Lower lobe of right lung (tissue), 2 donors: ENCODE measurements at regions not wholly inside any gene's neighbourhood (a gene's known extent, or its start where the extent isn't known, plus 50 kb on each side); places are given as distances from the start of the nearest gene placed in this dataset.

Experiments used
- ATAC-seq, 2 donors: fragments of 200-7000 bp; cut with Tn5 transposase; one replicate each; pipeline ENCODE4 v1.9.1; 2020 to 2022; ENCODE audit warnings: mild to moderate bottlenecking in 2 of 2, moderate library complexity in 2 of 2
- DNase-seq: peaks from one replicate; pipeline ENCODE4 v3.0.0-alpha.2; 2020
- H3K27ac ChIP-seq: fragments of 200-600 bp; one replicate; pipeline ENCODE4 v1.8.0; 2022
- H3K27me3 ChIP-seq: fragments of 200-600 bp; one replicate; pipeline ENCODE4 v1.8.0; 2022; ENCODE audit warnings: low read depth
- H3K36me3 ChIP-seq: fragments of 200-600 bp; one replicate; pipeline ENCODE4 v1.8.0; 2022; ENCODE audit warnings: mild to moderate bottlenecking
- H3K4me1 ChIP-seq: fragments of 200-600 bp; one replicate; pipeline ENCODE4 v1.8.0; 2022
- H3K4me3 ChIP-seq: fragments of 200-600 bp; one replicate; pipeline ENCODE4 v1.8.0; 2022; ENCODE audit warnings: mild to moderate bottlenecking
- H3K9me3 ChIP-seq: fragments of 200-600 bp; one replicate; pipeline ENCODE4 v1.8.0; 2022
- intact Hi-C: fragments of 100-400 bp; cut with DNase I; formaldehyde crosslinking; loops from one replicate; pipeline ENCODE4 v1.11.0; 2022
- TF ChIP-seq, protein P1 (sequence below): fragments of 200-600 bp; IDR thresholded peaks from one replicate; pipeline ENCODE4 v1.8.0; 2022; ENCODE audit warnings: antibody characterized with exemption, mild to moderate bottlenecking
- donor health status: DM: no; HTN: yes; CAD: no; lungs with severe emphysema.

DNA sequence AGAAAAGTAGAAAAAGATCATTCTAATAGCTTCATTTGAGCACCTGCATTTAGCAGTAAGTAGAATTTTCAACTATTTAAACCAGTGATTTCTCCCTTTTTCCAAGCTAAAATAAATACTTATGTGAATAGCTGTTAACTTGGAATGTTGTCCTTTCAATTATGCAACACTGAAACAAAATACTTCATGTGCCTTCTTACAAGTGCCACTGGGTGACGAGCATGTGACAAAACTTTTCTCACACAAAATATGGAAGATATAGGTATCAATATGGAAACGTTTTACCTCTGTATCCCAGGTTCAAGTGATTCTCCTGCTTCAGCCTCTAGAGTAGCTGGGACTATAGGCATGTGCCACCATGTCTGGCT is 708.3 kb downstream of the STIM2 start:
- ATAC-seq (peak in 1 of 2 donors; percentile 71), DNase-seq (no peak)
- Histone ChIP-seq H3K4me3 (no peak overlapping the region), H3K27me3 (no peaks in the 10 kb centered on the region), H3K27ac (no peak overlapping the region), H3K36me3 (no peaks in the 10 kb centered on the region), H3K9me3 (no peaks in the 10 kb centered on the region), H3K4me1 (no peaks in the 10 kb centered on the region)
- intact Hi-C loops = no loop called here
- TF ChIP-seq, protein P1, sequence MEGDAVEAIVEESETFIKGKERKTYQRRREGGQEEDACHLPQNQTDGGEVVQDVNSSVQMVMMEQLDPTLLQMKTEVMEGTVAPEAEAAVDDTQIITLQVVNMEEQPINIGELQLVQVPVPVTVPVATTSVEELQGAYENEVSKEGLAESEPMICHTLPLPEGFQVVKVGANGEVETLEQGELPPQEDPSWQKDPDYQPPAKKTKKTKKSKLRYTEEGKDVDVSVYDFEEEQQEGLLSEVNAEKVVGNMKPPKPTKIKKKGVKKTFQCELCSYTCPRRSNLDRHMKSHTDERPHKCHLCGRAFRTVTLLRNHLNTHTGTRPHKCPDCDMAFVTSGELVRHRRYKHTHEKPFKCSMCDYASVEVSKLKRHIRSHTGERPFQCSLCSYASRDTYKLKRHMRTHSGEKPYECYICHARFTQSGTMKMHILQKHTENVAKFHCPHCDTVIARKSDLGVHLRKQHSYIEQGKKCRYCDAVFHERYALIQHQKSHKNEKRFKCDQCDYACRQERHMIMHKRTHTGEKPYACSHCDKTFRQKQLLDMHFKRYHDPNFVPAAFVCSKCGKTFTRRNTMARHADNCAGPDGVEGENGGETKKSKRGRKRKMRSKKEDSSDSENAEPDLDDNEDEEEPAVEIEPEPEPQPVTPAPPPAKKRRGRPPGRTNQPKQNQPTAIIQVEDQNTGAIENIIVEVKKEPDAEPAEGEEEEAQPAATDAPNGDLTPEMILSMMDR = no peak

DNA sequence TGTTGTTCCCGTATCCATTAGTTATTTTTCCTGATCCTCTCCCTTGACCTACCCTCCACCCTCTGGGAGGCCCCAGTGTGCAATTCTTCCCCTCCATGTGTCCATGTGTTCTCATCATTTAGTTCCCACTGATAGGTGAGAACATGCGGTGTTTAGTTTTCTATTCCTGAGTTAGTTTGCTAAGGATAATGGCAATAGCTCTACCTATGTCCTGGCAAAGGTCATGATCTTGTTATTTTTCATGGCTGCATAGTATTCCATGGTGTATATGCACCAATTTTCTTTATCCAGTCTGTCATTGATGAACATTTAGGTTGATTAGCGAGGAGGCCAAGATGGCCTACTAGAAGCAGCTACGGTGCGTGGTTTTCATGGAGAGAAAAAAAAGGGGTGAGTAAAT is 714.1 kb downstream of the STIM2 start:
- ATAC-seq = no peak

DNA sequence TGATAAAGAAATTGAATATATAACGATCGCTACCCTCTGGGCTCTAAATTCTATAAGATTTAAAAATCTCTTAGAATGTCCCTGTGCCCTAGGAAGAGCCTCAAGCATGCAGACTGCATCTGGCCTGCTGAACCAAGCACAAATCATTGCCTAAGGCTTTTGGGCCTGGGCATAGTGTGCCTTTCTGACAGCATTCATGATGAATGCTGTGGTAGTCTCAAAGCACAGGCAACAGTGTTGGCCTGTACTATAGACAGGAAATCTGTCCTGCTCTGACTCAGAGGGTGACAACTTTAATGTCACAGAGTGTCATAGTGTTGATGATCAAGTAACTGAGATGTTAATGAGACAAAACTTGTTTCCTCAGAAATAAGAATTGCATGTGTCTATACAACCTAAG is 717.3 kb downstream of the STIM2 start:
- intact Hi-C loops = no loop called here
- no peaks in the 10 kb centered on the region for H3K36me3 ChIP-seq
- H3K4me3 ChIP-seq = no peak overlapping the region
- DNase-seq = no peak
- ATAC-seq = no peak
- TF ChIP-seq, protein P1 = no peak
- no peaks in the 10 kb centered on the region for H3K9me3 ChIP-seq
- H3K27me3 ChIP-seq = no peaks in the 10 kb centered on the region
- H3K27ac ChIP-seq = no peak overlapping the region
- no peaks in the 10 kb centered on the region for H3K4me1 ChIP-seq

More for the DNA sequence above, 714.1 kb downstream of the STIM2 start:
- intact Hi-C loops = no loop called here
- Histone ChIP-seq H3K36me3 (no peaks in the 10 kb centered on the region), H3K4me3 (no peak overlapping the region), H3K9me3 (no peaks in the 10 kb centered on the region), H3K4me1 (no peaks in the 10 kb centered on the region), H3K27me3 (no peaks in the 10 kb centered on the region), H3K27ac (no peak overlapping the region)
- DNase-seq = no peak
- TF ChIP-seq, protein P1 = no peak

DNA sequence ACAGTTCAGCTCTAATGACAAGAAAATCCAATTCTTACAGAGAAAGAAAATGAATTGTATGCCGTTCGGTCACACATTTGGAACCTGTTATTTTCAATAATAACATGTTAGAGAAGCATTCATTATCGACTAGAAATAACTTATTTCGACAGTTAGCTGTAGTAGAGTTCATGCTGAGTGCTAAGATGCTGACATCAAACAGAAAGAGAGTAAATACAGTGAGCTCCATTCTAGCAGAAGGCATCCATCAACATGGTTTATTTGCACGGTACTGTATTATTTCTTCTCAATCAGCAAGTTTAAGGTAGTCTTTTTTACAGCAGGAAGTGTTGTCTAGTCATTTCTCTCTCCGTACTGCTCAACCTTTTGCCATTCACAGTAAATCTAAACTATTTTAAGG is 732.1 kb downstream of the STIM2 start:
- Histone ChIP-seq H3K36me3 (no peaks in the 10 kb centered on the region), H3K4me3 (no peak overlapping the region), H3K27me3 (no peaks in the 10 kb centered on the region), H3K9me3 (no peaks in the 10 kb centered on the region), H3K4me1 (no peaks in the 10 kb centered on the region), H3K27ac (no peak overlapping the region)
- ATAC-seq (no peak), DNase-seq (no peak)
- TF ChIP-seq, protein P1 = no peak
- intact Hi-C loops = no loop called here

DNA sequence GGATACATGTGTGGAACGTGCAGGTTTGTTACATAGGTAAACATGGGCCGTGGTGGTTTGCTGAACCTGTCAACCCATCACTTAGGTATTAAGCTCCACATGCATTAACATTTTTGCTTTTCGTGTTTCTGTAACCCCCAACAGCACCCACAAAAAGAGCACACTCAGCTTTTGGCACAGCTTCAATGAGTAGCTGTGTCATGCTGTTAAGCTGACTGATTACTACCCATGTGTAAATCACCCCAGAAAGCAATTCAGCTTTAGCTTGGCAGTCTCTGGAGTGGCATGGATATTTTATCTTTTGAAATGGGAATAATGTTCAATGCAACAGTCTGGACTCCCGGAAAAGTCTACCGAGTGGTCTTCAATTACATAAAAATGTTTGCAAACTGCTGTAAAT is 734.3 kb downstream of the STIM2 start:
- Histone ChIP-seq H3K9me3 (no peaks in the 10 kb centered on the region), H3K27ac (no peak overlapping the region), H3K4me1 (no peaks in the 10 kb centered on the region), H3K4me3 (no peak overlapping the region), H3K36me3 (no peaks in the 10 kb centered on the region), H3K27me3 (no peaks in the 10 kb centered on the region)
- no peak for DNase-seq
- TF ChIP-seq, protein P1 = no peak
- intact Hi-C loops = no loop called here
- no peak for ATAC-seq
